HepG2 (cell line): ENCODE measurements at regions not wholly inside any gene's neighbourhood (a gene's known extent, or its start where the extent isn't known, plus 50 kb on each side); places are given as distances from the start of the nearest gene placed in this dataset.

Experiments used
- ATAC-seq: fragments of 200-7000 bp; cut with Tn5 transposase; 3 replicates; pipeline ENCODE4 v1.9.1; 2020; ENCODE audit warnings: mild to moderate bottlenecking, moderate library complexity
- BruUV-seq: library from RNA; stranded (reverse); fragments of 400-500 nt; replicated peaks from 2 replicates; lab custom pipeline; 2021; lab: Mats Ljungman, UMichigan
- CTCF ChIA-PET: fragments of 300-600 bp; formaldehyde crosslinking; extraction: SDS; loops from one replicate; lab custom pipeline; 2021; ENCODE audit warnings: low total read pairs, inconsistent platforms, low intra/inter-chr PET ratio; lab: Yijun Ruan, JAX
- POLR2A ChIA-PET: fragments of 350-600 bp; sonication (Branson Sonifier 250); formaldehyde crosslinking; loops from one replicate; lab custom pipeline; 2020; ENCODE audit warnings: antibody characterized with exemption, inconsistent platforms; lab: Yijun Ruan, JAX
- DNase-seq: peaks from one replicate; pipeline ENCODE4 v3.0.0-alpha.2; 2015; ENCODE audit warnings: low spot score
- FAIRE-seq: peaks from 3 replicates; lab custom pipeline; 2011; peaks lifted over from hg19 to GRCh38; lab: Jason Lieb, UNC
- H2AFZ ChIP-seq: one replicate; pipeline ENCODE4 v1.6.1; 2011; ENCODE audit warnings: low read length, inconsistent platforms
- H3K27ac ChIP-seq: fragments of 300-600 bp; 3 replicates; pipeline ENCODE4 v1.8.0; 2011; ENCODE audit warnings: mixed run types, mild to moderate bottlenecking, mixed read lengths, low read length, inconsistent platforms; ENCODE audit not compliant: insufficient read depth; ENCODE audit errors: extremely low read length
- H3K27me3 ChIP-seq, 2 experiments: fragments of 200-600 bp in 1 of 2; 2 replicates in 1 of 2; 3 replicates in 1 of 2; pipeline versions ENCODE4 v1.6.0 to v1.8.0; 2011; ENCODE audit warnings: low read length in 2 of 2, mild to moderate bottlenecking in 2 of 2, moderate library complexity in 2 of 2, inconsistent platforms in 1 of 2; ENCODE audit not compliant: insufficient read depth in 2 of 2, control insufficient read depth in 1 of 2
- H3K36me3 ChIP-seq, 2 experiments: fragments of 200-600 bp in 1 of 2; replicated peaks in 1 of 2; 2 replicates in 1 of 2; 3 replicates in 1 of 2; pipeline versions ENCODE4 v1.5.1 to v1.8.0; 2011; ENCODE audit warnings: low read length in 2 of 2, inconsistent platforms in 1 of 2; ENCODE audit not compliant: insufficient read depth in 2 of 2, control insufficient read depth in 1 of 2
- H3K4me1 ChIP-seq: 2 replicates; pipeline ENCODE4 v1.5.1; 2012; ENCODE audit warnings: low read length, inconsistent platforms; ENCODE audit not compliant: insufficient read depth
- H3K4me2 ChIP-seq: 2 replicates; pipeline ENCODE4 v1.6.0; 2011; ENCODE audit warnings: low read depth, low read length, inconsistent platforms
- H3K4me3 ChIP-seq, 3 experiments: fragments of 200-600 bp in 1 of 3; sonication (generic), shearing (Covaris generic) in 1 of 3; replicated peaks in 1 of 3; 2 replicates each; pipeline ENCODE4 v1.5.1; 2011 to 2016; ENCODE audit warnings: low read length in 3 of 3, inconsistent platforms in 2 of 3, low read depth in 2 of 3, mild to moderate bottlenecking in 2 of 3, control low read depth in 1 of 3, mixed read lengths in 1 of 3; ENCODE audit not compliant: insufficient read depth in 1 of 3
- H3K79me2 ChIP-seq: one replicate; pipeline ENCODE4 v1.6.1; 2011; ENCODE audit warnings: low read length, inconsistent platforms; ENCODE audit not compliant: insufficient read depth
- H3K9ac ChIP-seq: 2 replicates; pipeline ENCODE4 v1.6.0; 2011; ENCODE audit warnings: mild to moderate bottlenecking, low read depth, low read length, inconsistent platforms; ENCODE audit not compliant: insufficient read depth
- H3K9me3 ChIP-seq: 2 replicates; pipeline ENCODE4 v1.5.1; 2012; ENCODE audit warnings: mild to moderate bottlenecking, low read length
- H4K20me1 ChIP-seq: 2 replicates; pipeline ENCODE4 v1.6.0; 2011; ENCODE audit warnings: inconsistent platforms, mild to moderate bottlenecking, low read length, moderate library complexity; ENCODE audit not compliant: insufficient read depth
- HOXA5 ChIP-seq: sonication (generic); formaldehyde crosslinking; IDR thresholded peaks from 2 replicates; pipeline ENCODE4 v1.4.0; 2020; ENCODE audit warnings: missing genetic modification reagents
- RAD21 ChIP-seq: fragments of 450-650 bp; formaldehyde crosslinking; IDR thresholded peaks from 2 replicates; pipeline ENCODE4 v1.5.0; 2020; ENCODE audit warnings: mild to moderate bottlenecking
- SMC3 ChIP-seq: IDR thresholded peaks from 2 replicates; pipeline ENCODE4 v1.6.1; 2011; ENCODE audit warnings: low read length, improper control_type of control experiment
- STAG1 ChIP-seq: sonication (generic); formaldehyde crosslinking; IDR thresholded peaks from 2 replicates; pipeline ENCODE4 v1.4.0; 2020; ENCODE audit warnings: missing genetic modification reagents
- WGBS: methylation state at CpG from one replicate; pipeline ENCODE4 v1.1.6; 2017; ENCODE audit warnings: low lambda C conversion rate; 5-methylcytosine and 5-hydroxymethylcytosine counted together
- in situ Hi-C: cut with HindIII; loops from 2 replicates; pipeline ENCODE4 v1.10.0; 2017; ENCODE audit warnings: low pct_unique_long_range_greater_than_20kb; ENCODE audit not compliant: extremely low pct_ligation_motif_present
- intact Hi-C: fragments of 100-400 bp; cut with micrococcal nuclease; formaldehyde crosslinking; loops from one replicate; pipeline ENCODE4 v1.10.0; 2022; ENCODE audit not compliant: unreplicated experiment
- TF ChIP-seq, protein P1 (sequence below), 2 experiments: fragments of 450-650 bp in 1 of 2; sonication (generic) in 1 of 2; formaldehyde crosslinking; IDR thresholded peaks; 2 replicates each; pipeline versions ENCODE4 v1.5.0 to v1.8.0; 2020 to 2022; ENCODE audit warnings: mild to moderate bottlenecking in 1 of 2, missing genetic modification reagents in 1 of 2
- TF ChIP-seq, protein P2 (sequence below): sonication (generic); formaldehyde crosslinking; IDR thresholded peaks from 2 replicates; pipeline ENCODE4 v1.5.0; 2020; ENCODE audit warnings: mild to moderate bottlenecking, missing genetic modification reagents, moderate library complexity

DNA sequence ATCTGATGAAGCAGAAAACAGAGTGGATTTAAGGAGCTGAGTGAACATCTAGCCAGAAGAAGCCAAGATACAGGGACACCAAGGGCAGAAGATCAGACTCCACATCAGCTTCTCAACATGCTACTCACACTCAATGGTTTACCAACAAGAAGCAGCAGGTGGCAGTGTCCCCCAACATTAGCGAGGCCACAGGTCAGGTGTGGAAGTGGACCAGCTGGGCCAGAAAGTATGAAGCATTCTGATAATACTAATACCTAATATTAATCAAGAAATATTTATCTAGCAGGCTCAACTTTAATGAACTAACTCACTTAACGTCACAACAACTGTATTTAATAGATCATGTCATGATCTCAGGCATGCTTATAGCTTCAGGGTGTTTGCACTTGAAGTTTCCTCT is 73.4 kb upstream of the TTC29 start:
- TF ChIP-seq STAG1 (CRISPR knock-in tag) = peak; percentile 80
- TF ChIP-seq SMC3 = peak; percentile 56; the same call in 1 of the 2 replicates
- TF ChIP-seq, protein P1, sequence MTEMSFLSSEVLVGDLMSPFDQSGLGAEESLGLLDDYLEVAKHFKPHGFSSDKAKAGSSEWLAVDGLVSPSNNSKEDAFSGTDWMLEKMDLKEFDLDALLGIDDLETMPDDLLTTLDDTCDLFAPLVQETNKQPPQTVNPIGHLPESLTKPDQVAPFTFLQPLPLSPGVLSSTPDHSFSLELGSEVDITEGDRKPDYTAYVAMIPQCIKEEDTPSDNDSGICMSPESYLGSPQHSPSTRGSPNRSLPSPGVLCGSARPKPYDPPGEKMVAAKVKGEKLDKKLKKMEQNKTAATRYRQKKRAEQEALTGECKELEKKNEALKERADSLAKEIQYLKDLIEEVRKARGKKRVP (CRISPR knock-in tag; IDR thresholded peaks at IDR 0.05) = no peak
- no peak for TF ChIP-seq HOXA5
- TF ChIP-seq, protein P2, sequence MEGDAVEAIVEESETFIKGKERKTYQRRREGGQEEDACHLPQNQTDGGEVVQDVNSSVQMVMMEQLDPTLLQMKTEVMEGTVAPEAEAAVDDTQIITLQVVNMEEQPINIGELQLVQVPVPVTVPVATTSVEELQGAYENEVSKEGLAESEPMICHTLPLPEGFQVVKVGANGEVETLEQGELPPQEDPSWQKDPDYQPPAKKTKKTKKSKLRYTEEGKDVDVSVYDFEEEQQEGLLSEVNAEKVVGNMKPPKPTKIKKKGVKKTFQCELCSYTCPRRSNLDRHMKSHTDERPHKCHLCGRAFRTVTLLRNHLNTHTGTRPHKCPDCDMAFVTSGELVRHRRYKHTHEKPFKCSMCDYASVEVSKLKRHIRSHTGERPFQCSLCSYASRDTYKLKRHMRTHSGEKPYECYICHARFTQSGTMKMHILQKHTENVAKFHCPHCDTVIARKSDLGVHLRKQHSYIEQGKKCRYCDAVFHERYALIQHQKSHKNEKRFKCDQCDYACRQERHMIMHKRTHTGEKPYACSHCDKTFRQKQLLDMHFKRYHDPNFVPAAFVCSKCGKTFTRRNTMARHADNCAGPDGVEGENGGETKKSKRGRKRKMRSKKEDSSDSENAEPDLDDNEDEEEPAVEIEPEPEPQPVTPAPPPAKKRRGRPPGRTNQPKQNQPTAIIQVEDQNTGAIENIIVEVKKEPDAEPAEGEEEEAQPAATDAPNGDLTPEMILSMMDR (CRISPR knock-in tag) = peak; percentile 80
- peak; percentile 69; the same call in 1 of the 2 replicates for TF ChIP-seq RAD21 (CRISPR knock-in tag)
- no peaks in the 10 kb centered on the region for H4K20me1 ChIP-seq
- intact Hi-C loops (loop anchor here (1.0 kb wide), 2 partner anchors 78 to 571 kb away; no protein-coding TSS in a partner anchor), in situ Hi-C loops (loop anchor here (5.0 to 25.0 kb wide), 2 partner anchors 78 to 568 kb away; no protein-coding TSS in a partner anchor)
- FAIRE-seq (peak; percentile 59), ATAC-seq (peak; percentile 94), DNase-seq (peak; percentile 47)
- H2AFZ ChIP-seq = no peak overlapping the region
- H3K27me3 ChIP-seq = no peaks in the 10 kb centered on the region
- H3K9me3 ChIP-seq = no peaks in the 10 kb centered on the region
- H3K79me2 ChIP-seq = no peaks in the 10 kb centered on the region
- BruUV-seq = no TSS peak
- H3K9ac ChIP-seq = no peak overlapping the region
- H3K4me3 ChIP-seq = no peak overlapping the region
- no peak overlapping the region for H3K27ac ChIP-seq
- H3K4me1 ChIP-seq = no peaks in the 10 kb centered on the region
- WGBS = 0% methylated on average over 2 of the region's 2 CpGs
- CTCF ChIA-PET = interaction anchor here (1.2 to 3.1 kb wide), 3 partner anchors 78 to 848 kb away, joined by 4 to 26 read pairs (median 8); no protein-coding TSS in a partner anchor
- H3K4me2 ChIP-seq = no peak overlapping the region
- POLR2A ChIA-PET = no interaction called here
- no peaks in the 10 kb centered on the region for H3K36me3 ChIP-seq
